HEK293 (cell line): ENCODE measurements at regions not wholly inside any gene's neighbourhood (a gene's known extent, or its start where the extent isn't known, plus 50 kb on each side); places are given as distances from the start of the nearest gene placed in this dataset.

ENCODE experiments used
- ZNF10 ChIP-seq: fragments of 450-650 bp; formaldehyde crosslinking; IDR thresholded peaks from 2 replicates; pipeline ENCODE4 v1.5.1; 2017; ENCODE audit warnings: missing biosample characterization, missing genetic modification characterization
- ZNF768 ChIP-seq: fragments of 450-650 bp; formaldehyde crosslinking; IDR thresholded peaks from 2 replicates; pipeline ENCODE4 v1.5.1; 2018; ENCODE audit warnings: missing biosample characterization, mild to moderate bottlenecking, missing genetic modification characterization
- TF ChIP-seq, protein P1 (sequence below): fragments of 450-650 bp; formaldehyde crosslinking; IDR thresholded peaks from 2 replicates; pipeline ENCODE4 v1.5.1; 2016; ENCODE audit warnings: missing biosample characterization, missing genetic modification characterization
- TF ChIP-seq, protein P2 (sequence below): fragments of 450-650 bp; formaldehyde crosslinking; IDR thresholded peaks from 2 replicates; pipeline ENCODE4 v1.5.1; 2016; ENCODE audit warnings: missing biosample characterization, missing genetic modification characterization

DNA sequence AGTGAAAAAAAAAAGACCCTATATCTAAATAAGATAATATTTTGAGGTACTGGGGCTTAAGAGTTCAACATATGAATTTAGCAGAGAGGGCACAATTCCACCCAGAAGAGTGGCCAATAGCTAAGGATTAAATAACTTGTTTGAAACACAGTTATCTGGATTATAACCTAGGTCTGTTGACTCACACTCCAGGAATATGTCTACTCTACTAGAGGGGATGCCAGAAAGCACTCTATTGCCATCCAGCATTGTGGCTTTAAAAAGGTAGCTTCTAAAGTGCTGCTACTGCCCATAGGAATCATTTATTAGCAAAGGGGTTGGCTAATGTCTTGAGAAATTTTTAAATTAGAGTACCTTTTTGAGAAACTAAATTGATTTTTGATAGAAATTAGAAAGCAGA is 102.2 kb downstream of the PPP1R3A start:
- TF ChIP-seq, protein P1, sequence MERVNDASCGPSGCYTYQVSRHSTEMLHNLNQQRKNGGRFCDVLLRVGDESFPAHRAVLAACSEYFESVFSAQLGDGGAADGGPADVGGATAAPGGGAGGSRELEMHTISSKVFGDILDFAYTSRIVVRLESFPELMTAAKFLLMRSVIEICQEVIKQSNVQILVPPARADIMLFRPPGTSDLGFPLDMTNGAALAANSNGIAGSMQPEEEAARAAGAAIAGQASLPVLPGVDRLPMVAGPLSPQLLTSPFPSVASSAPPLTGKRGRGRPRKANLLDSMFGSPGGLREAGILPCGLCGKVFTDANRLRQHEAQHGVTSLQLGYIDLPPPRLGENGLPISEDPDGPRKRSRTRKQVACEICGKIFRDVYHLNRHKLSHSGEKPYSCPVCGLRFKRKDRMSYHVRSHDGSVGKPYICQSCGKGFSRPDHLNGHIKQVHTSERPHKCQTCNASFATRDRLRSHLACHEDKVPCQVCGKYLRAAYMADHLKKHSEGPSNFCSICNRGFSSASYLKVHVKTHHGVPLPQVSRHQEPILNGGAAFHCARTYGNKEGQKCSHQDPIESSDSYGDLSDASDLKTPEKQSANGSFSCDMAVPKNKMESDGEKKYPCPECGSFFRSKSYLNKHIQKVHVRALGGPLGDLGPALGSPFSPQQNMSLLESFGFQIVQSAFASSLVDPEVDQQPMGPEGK, result no peak
- TF ChIP-seq, protein P2, sequence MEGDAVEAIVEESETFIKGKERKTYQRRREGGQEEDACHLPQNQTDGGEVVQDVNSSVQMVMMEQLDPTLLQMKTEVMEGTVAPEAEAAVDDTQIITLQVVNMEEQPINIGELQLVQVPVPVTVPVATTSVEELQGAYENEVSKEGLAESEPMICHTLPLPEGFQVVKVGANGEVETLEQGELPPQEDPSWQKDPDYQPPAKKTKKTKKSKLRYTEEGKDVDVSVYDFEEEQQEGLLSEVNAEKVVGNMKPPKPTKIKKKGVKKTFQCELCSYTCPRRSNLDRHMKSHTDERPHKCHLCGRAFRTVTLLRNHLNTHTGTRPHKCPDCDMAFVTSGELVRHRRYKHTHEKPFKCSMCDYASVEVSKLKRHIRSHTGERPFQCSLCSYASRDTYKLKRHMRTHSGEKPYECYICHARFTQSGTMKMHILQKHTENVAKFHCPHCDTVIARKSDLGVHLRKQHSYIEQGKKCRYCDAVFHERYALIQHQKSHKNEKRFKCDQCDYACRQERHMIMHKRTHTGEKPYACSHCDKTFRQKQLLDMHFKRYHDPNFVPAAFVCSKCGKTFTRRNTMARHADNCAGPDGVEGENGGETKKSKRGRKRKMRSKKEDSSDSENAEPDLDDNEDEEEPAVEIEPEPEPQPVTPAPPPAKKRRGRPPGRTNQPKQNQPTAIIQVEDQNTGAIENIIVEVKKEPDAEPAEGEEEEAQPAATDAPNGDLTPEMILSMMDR (tag by site-specific recombination), result no peak
- TF ChIP-seq ZNF10 (tag by site-specific recombination), result no peak
- TF ChIP-seq ZNF768 (tag by site-specific recombination), result no peak
